LNCAP (cell line): ENCODE measurements at regions not wholly inside any gene's neighbourhood (a gene's known extent, or its start where the extent isn't known, plus 50 kb on each side); places are given as distances from the start of the nearest gene placed in this dataset.

Source experiments
- TF ChIP-seq, protein P1 (sequence below): fragments of 450-650 bp; IDR thresholded peaks from 2 replicates; pipeline ENCODE4 v1.5.1; 2017; ENCODE audit warnings: mild to moderate bottlenecking

DNA sequence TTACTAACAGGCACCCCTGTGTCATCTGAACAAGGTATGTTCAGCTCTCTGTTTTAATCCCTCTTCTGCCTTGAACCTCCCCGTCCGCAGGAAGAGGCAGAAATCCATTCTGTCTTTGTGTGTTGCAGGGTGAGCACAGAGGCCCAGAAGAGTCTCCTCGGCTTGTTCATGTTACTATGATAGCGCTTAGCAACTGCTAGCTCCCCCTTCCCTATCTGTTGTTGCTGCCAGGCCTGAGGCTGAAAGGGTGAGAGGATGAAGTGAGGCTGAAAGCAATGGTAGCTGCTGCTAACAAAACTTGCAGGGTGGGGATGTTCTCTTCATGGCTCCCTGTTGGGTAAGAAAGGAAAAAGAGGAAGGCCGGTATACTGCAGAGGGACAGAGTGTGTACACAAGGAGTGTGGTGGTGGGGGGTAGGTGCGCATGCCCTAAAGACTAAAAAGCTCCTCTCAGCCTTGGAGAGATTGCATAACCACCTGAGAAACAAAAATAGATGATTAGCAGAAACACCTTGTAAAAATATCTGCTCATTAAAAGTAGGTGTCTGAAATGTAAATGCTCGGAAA lies 55.2 kb upstream of the CITED2 start:
- TF ChIP-seq, protein P1, sequence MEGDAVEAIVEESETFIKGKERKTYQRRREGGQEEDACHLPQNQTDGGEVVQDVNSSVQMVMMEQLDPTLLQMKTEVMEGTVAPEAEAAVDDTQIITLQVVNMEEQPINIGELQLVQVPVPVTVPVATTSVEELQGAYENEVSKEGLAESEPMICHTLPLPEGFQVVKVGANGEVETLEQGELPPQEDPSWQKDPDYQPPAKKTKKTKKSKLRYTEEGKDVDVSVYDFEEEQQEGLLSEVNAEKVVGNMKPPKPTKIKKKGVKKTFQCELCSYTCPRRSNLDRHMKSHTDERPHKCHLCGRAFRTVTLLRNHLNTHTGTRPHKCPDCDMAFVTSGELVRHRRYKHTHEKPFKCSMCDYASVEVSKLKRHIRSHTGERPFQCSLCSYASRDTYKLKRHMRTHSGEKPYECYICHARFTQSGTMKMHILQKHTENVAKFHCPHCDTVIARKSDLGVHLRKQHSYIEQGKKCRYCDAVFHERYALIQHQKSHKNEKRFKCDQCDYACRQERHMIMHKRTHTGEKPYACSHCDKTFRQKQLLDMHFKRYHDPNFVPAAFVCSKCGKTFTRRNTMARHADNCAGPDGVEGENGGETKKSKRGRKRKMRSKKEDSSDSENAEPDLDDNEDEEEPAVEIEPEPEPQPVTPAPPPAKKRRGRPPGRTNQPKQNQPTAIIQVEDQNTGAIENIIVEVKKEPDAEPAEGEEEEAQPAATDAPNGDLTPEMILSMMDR: no peak

DNA sequence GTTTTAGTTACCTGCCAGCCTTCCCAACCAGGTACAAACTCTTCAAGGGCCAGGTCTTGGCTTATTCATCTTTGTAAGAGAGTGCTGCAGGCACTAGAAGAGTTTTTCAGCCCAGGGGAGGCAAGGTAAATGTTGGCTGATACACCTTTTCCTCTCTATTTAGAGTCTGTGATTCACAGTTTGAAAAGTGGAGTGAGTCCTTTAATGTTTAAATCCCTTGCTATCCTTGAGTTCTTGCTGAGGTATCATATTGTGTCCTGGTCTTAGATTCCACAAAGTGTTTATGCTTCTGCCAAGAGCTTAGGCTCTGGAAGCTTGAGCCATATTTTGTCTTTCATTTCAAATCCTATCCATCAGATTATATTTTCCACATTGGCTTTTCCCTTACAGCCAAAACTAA lies 52.8 kb upstream of the CITED2 start:
- TF ChIP-seq, protein P1: no peak

DNA sequence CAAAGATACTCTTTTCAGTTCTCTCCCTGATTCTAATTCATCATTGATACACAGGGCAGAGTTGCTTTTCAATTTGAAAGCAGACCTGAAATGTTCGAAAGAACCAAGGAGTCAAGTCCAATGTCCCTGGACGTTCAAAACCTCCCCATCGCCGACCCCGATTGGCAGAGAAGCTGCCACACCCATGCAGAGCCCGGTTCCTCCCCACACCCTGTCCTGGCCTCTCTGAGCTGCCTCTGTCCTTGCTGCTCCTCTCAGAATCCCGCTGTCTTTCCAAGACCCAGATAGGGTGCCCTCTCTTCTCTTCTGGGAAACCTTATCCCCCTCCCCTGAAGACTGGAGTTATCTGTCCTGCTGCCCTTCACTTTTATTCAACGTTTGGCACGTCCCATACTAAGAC lies 52.3 kb upstream of the CITED2 start:
- TF ChIP-seq, protein P1: no peak

DNA sequence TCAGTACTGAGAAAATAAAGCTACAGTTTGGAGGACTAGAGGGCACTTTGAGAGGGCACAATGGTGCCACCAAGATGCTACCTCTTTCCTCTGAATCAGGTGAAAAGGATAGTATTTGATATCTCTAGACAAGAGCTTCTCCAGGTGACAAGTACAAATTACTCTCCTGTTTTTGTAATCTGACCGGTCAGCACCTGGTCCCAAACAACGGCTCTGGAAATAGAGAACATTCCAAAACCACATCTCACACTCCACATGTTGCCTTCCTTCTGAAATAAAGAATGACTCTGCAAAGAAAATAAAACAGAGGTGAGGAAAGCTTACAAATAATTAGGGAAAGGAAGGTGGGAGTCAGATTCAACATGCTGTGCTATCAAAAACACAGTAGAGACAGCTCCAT lies 51.3 kb upstream of the CITED2 start:
- TF ChIP-seq, protein P1: no peak

DNA sequence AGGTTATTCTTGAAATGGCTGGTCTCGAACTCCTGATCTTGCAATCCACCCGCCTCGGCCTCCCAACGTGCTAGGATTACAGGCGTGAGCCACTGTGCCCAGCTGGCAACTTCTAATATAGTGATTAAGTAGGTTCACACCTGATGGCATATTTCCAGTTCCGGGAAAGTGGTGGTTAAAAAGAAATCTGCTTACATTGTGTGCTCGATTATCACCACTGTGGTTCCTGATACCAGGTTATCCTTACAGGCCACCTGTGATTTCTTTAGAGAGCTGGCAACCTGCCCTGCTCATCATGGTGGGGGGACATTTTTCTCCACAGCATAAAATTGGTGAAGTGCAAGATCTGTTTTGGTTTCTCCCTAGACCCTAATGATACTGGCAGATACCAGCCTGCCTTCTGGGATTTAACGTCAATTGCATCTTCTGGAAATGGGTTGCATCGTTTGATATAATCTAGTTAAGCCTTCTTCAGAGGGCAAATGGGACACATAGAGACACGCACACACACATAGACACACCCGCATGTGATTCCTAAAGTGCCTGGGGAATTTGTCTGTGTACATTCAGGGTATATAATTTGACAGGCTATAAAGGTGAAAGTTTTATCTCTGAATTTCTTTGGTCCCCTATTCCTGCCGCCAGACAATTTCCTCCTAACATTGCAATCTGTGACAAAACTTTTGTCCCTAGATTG lies 49.7 kb upstream of the CITED2 start:
- TF ChIP-seq, protein P1: no peak
